Fibroblast of skin of left biceps (primary cell): ENCODE measurements at regions not wholly inside any gene's neighbourhood (a gene's known extent, or its start where the extent isn't known, plus 50 kb on each side); places are given as distances from the start of the nearest gene placed in this dataset.

Experiments used
- DNase-seq, 2 experiments: peaks; one replicate each; pipeline ENCODE4 v3.0.0-alpha.2; 2013; ENCODE audit warnings: low read depth in 2 of 2

DNA sequence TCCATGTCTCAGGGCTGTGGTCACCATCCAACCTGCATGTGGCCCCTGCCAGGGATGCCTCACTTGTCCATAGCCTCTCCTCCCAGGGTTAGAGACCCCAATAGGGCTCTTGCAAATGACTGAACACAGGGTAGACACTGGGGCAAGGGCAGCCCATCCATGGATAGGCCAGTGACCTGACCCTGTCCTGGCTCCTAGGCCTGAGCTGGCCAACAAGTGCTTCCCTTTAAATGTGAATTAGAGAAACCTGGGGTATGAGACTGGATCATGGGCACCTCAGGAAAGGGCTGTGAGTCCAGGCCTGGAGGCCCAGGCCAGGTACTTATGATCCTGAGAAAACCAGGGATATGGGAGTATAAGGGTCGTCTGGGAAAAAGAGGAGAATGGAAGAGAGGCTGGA, 64.5 kb downstream of the COPS8 start:
- DNase-seq: no peak

GRCh38 chr2:237150831-237151375, 65.2 kb downstream of the COPS8 start:
- no peak for DNase-seq

GRCh38 chr2:237152361-237152760, 66.7 kb downstream of the COPS8 start:
- DNase-seq: no peak

DNA sequence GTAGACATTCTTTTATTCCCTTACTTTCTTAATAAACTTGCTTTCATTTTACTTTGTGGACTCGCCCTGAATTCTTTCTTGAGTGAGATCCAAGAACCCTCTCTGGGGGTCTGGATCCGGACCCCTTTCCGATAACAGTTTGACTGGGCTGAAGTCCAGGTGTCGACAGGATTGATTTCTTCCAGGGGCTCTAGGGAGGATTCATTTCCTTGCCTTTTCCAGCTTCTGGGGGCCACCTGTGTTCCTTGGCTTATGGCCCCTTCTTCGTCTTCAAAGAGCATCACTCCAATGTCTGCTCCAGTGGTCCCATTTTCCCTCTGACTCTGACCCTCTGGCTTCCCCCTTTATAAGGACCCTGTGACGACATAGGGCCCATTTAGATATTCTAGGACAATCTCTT, 67.5 kb downstream of the COPS8 start:
- no peak for DNase-seq

DNA sequence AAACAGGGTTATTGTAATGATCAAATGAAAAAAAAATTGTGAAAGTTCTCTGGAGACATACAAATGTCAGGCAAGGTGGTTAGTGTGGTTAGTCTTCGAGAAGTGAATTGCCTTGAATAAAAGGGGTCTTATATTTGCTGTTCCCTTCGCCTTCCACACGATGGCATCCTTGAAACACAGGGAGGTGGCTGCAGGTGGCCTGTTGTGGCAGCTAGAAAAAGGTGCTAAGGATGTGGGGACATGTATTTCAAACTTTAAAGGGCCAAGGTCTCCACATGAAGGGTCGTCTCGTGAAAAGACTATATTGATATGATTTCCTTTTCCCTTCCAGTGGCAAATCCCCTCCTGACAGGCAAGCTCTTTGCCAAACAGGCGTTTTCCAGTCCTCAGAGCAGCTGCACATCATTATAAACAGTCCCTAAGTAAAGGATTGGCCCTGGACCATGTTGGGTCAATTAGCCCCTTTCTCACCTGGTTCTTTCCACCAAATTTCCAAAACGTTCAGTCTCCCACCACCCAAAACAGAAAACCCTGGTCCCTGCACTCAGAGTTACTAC, 68.5 kb downstream of the COPS8 start:
- peak in 1 of 2 experiments; percentile 37 for DNase-seq

DNA sequence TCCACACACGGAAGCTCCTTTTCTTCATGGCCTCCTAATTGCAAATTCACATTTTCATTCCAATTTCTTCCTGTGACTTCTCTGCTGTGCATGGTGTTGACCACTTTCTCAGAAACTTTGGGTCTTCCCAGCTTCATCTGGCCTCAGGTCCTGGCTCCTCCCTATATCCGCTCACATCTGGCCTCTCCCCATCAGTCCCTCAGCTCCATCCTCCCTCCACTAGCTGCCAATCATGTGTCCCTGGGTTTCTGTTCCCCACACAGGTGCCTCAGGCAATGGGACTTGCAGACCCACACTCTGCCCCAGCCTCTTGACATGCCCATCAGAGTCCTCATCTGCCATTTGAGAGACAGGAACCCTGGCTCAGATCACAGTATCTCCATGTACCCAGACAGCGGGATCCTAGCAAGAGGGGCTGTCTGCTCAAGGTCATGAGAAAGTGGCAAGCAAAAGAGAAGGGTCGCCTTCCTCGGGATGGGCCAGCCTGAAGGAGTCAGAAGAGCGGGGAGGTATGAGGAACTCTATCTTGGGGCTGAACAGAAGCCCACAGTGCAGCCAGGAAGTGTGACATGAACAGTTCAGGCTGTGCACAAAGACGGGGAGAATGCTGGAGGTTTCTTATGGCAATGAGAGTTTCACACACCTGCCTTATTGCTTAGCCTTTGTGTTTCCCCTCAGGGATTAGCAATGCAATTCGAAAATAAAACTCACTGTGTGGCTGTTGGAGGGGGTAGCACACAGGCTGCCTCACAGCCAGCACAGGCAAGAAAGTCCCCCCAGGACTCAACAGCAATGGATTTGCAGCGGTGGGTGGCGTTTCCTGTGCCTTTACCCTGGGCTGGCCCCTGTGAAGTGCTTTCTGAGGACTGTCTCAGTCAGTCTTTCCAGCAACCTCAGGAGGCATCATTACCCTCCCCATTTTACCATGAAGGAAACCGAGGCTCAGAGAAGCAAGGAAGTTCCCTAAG, 69.5 kb downstream of the COPS8 start:
- no peak for DNase-seq

- peak; percentile 62 to 66 for DNase-seq
Measured at GRCh38 chr2:237156031-237156856, 70.6 kb downstream of the COPS8 start.

DNA sequence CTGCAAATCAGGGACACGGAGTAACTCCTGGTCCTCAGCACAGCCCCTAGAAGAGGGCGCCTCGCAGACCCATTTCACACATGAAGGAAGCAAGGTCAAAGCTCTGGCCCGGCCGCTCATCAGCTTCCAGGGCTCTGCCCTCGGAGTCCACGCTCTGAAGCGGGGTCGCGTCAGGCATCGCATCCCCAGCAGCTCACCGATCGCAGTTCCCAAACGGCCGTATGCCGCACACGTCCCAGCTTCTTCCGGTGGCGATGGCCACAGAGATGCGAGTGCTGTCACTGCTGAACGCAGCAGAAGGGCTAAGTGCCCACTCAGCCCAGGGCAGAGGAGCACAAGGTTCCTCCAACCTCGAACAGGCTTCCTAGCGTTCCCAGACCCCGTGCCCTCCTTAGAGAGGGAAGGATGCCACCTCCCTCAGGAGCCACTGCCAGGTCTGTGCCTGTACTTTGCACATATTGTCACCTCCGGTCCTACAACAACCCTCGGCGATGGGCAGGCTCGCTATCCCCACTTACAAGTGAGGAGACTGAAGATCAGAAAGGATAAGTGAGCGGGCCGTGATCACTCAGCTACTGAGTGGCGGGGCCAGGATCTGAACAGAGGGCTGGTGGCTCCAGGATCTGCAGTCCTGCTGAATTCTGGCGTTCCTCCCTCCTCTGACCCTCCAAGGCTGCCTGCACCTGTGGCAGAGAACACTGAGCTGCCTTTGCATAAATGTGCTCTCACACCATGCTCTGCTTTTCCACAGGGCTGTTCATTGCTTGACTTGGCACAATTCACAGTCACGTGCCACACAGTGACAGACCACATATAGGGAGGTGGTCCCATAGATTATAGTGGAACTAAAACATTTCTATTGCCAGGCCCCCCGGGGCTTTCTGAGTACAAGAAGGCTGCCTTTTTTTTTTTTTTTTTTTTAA, 71.4 kb downstream of the COPS8 start:
- DNase-seq: peak in 1 of 2 experiments; percentile 55

DNA sequence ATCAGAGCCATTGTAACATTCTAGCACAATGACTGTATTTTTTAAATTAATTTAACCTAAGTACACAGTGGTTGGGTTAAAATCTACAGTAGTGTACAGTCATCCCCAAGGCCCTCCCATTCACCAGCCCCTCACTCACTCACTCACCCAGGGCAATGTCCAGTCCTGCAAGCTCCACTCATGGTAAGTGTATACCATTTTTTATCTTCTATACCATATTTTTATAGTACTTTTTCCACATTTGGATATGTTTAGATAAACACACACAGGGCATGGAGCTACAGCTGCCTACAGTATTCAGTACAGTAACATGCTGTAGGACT, 72.1 kb downstream of the COPS8 start:
- no peak for DNase-seq

GRCh38 chr2:237158194-237158593, 72.5 kb downstream of the COPS8 start:
- no peak for DNase-seq

GRCh38 chr2:237159006-237159911, 73.6 kb downstream of the COPS8 start:
- DNase-seq: no peak

GRCh38 chr2:237160271-237160919, 74.7 kb downstream of the COPS8 start:
- DNase-seq: no peak

GRCh38 chr2:237161189-237161588, 75.5 kb downstream of the COPS8 start:
- DNase-seq: no peak

DNA sequence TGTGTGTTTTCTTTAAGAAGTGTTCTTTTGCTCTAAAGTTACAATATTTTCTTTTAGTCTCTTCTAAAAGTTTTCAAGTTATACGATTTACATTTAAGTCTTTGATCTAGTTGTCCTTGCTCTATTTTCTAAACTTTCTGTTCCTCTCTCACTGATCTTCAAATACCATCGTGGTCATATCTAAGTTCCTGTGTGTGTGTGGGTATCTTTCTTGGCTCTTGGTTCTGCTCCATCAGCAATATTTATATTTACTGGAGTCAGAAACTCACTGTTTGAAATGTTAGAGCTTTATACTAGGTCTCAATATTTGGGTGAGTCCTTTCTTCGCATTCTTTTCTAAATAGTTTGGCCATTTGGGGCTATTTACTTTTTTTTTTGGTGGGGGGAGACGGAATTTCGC, 77.3 kb downstream of the COPS8 start:
- no peak for DNase-seq

- no peak for DNase-seq
Measured at GRCh38 chr2:237164474-237165042, 78.9 kb downstream of the COPS8 start.

- DNase-seq: no peak
Measured at GRCh38 chr2:237165405-237166276, 80.0 kb downstream of the COPS8 start.

DNA sequence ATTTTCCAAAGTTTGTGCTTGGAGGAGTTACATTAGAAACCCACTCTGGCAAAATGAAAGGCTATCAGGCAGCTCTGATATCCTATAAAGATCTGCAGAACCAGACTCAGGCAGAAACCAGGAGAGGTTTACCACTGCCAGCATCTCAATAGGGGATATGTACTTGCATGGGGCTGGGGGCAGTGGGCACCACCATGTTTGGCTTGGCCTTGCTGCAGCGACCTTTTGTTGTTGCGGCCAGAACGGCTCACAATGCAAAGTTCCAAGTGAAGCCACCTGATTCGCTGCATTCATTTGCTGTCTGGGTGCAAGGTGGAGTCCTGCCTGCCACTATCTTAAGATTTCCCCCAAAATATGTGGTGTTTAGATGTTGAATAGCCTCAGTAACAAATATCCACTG, 81.3 kb downstream of the COPS8 start:
- no peak for DNase-seq

GRCh38 chr2:237167934-237168333, 82.2 kb downstream of the COPS8 start:
- DNase-seq: no peak
